OCI-LY7 (cell line): ENCODE measurements at regions not wholly inside any gene's neighbourhood (a gene's known extent, or its start where the extent isn't known, plus 50 kb on each side); places are given as distances from the start of the nearest gene placed in this dataset.
"Not testable (repeated sequence)": the region's sequence is repeated elsewhere in the genome, so short reads cannot be mapped to it uniquely, and the experiment has no call there.

Source experiments
- CTCF ChIP-seq: fragments of 200-600 bp; sonication (generic); conservative IDR thresholded peaks from 2 replicates; pipeline ENCODE4 v1.5.1; 2014; ENCODE audit warnings: mild to moderate bottlenecking, antibody characterized with exemption, low read length, moderate library complexity, mixed read lengths
- EZH2phosphoT487 ChIP-seq: fragments of 200-600 bp; sonication (generic); IDR thresholded peaks from 2 replicates; pipeline ENCODE4 v1.6.1; 2018; ENCODE audit warnings: low read depth, borderline replicate concordance, mild to moderate bottlenecking, mixed run types, antibody characterized with exemption, low read length, moderate library complexity, mixed read lengths

GRCh38 chr10:47680848-47681637 lies 82.3 kb downstream of the SYT15B start:
- not testable (repeated sequence) for TF ChIP-seq CTCF, EZH2phosphoT487
